GM12878 (cell line): ENCODE measurements at regions not wholly inside any gene's neighbourhood (a gene's known extent, or its start where the extent isn't known, plus 50 kb on each side); places are given as distances from the start of the nearest gene placed in this dataset.

ENCODE experiments used
- ATAC-seq: fragments of 200-7000 bp; cut with Tn5 transposase; 3 replicates; pipeline ENCODE4 v1.9.1; 2020; ENCODE audit warnings: mild to moderate bottlenecking, moderate library complexity
- BruUV-seq: library from RNA; stranded (reverse); fragments of 400-500 nt; replicated peaks from 2 replicates; lab custom pipeline; 2021; lab: Mats Ljungman, UMichigan
- CTCF ChIA-PET: fragments of 300-600 bp; sonication (Branson Sonifier 250); formaldehyde crosslinking; extraction: SDS; loops from one replicate; lab custom pipeline; 2021; ENCODE audit warnings: inconsistent platforms; lab: Yijun Ruan, JAX
- POLR2A ChIA-PET: fragments of 350-600 bp; formaldehyde crosslinking; extraction: SDS; loops from one replicate; lab custom pipeline; 2021; ENCODE audit warnings: inconsistent platforms; lab: Charles Lee
- RAD21 ChIA-PET: fragments of 300-600 bp; sonication (Branson Sonifier 250); formaldehyde crosslinking; loops from one replicate; lab custom pipeline; 2023; ENCODE audit warnings: antibody characterized with exemption; ENCODE audit not compliant: unreplicated experiment; lab: Charles Lee
- SMC1A ChIA-PET: fragments of 300-600 bp; sonication (Branson Sonifier 250); formaldehyde crosslinking; loops from one replicate; lab custom pipeline; 2023; ENCODE audit not compliant: unreplicated experiment, uncharacterized antibody; lab: Charles Lee
- DNase-seq: peaks from one replicate; pipeline ENCODE4 v3.0.0-alpha.2; 2011; ENCODE audit warnings: low read depth, low spot score
- FAIRE-seq: peaks from 3 replicates; lab custom pipeline; 2011; peaks lifted over from hg19 to GRCh38; lab: Jason Lieb, UNC
- H2AFZ ChIP-seq: 2 replicates; pipeline ENCODE4 v1.6.0; 2011; ENCODE audit warnings: low read depth, low read length, control low read depth; ENCODE audit not compliant: control insufficient read depth
- H3K27ac ChIP-seq: 2 replicates; pipeline ENCODE4 v1.5.1; 2011; ENCODE audit warnings: control low read depth; ENCODE audit not compliant: control insufficient read depth, insufficient read depth
- H3K27me3 ChIP-seq, 2 experiments: replicated peaks in 1 of 2; 2 replicates each; pipeline versions ENCODE4 v1.6.0 to v1.6.1; 2011; ENCODE audit warnings: low read length in 1 of 2; ENCODE audit not compliant: control insufficient read depth in 2 of 2, insufficient read depth in 2 of 2
- H3K36me3 ChIP-seq, 2 experiments: 2 replicates each; pipeline ENCODE4 v1.5.1; 2011; ENCODE audit warnings: low read length in 1 of 2; ENCODE audit not compliant: control insufficient read depth in 2 of 2, insufficient read depth in 2 of 2
- H3K4me1 ChIP-seq: 2 replicates; pipeline ENCODE4 v1.6.1; 2011; ENCODE audit warnings: mild to moderate bottlenecking, low read length, moderate library complexity, mixed read lengths; ENCODE audit not compliant: control insufficient read depth, insufficient read depth
- H3K4me2 ChIP-seq: 2 replicates; pipeline ENCODE4 v1.6.0; 2011; ENCODE audit warnings: control low read depth; ENCODE audit not compliant: control insufficient read depth, insufficient read depth
- H3K4me3 ChIP-seq: fragments of 200-600 bp; sonication (generic); 2 replicates; pipeline ENCODE4 v1.5.1; 2016
- H3K79me2 ChIP-seq: 2 replicates; pipeline ENCODE4 v1.6.0; 2011; ENCODE audit warnings: low read length; ENCODE audit not compliant: control insufficient read depth, insufficient read depth
- H3K9ac ChIP-seq: 2 replicates; pipeline ENCODE4 v1.8.0; 2011; ENCODE audit warnings: low read length, control low read depth, mixed read lengths; ENCODE audit not compliant: control insufficient read depth, insufficient read depth
- H3K9me3 ChIP-seq: replicated peaks from 3 replicates; pipeline ENCODE4 v1.5.1; 2011; ENCODE audit warnings: mild to moderate bottlenecking, low read length; ENCODE audit not compliant: control insufficient read depth, insufficient read depth
- H4K20me1 ChIP-seq: 2 replicates; pipeline ENCODE4 v1.6.0; 2011; ENCODE audit not compliant: control insufficient read depth, insufficient read depth
- CHD4 ChIP-seq: fragments of 200-600 bp; sonication (generic); IDR thresholded peaks from 2 replicates; pipeline ENCODE4 v1.6.1; 2016; ENCODE audit warnings: mild to moderate bottlenecking
- EZH2 ChIP-seq: IDR thresholded peaks from 2 replicates; pipeline ENCODE4 v1.6.1; 2012; ENCODE audit warnings: low read depth, mild to moderate bottlenecking, control low read depth, inconsistent platforms, low read length, borderline replicate concordance; ENCODE audit not compliant: control insufficient read depth
- MEF2B ChIP-seq: fragments of 450-650 bp; IDR thresholded peaks from 2 replicates; pipeline ENCODE4 v1.6.1; 2018; ENCODE audit warnings: mild to moderate bottlenecking, moderate library complexity; ENCODE audit not compliant: partially characterized antibody, poor library complexity, severe bottlenecking
- NFYB ChIP-seq: IDR thresholded peaks from 2 replicates; pipeline ENCODE4 v1.6.1; 2011; ENCODE audit warnings: low read depth, mild to moderate bottlenecking, low read length, improper control_type of control experiment, moderate library complexity; ENCODE audit not compliant: insufficient read depth
- RB1 ChIP-seq: fragments of 450-650 bp; formaldehyde crosslinking; IDR thresholded peaks from 2 replicates; pipeline ENCODE4 v1.6.1; 2017; ENCODE audit warnings: mild to moderate bottlenecking, borderline replicate concordance
- RUNX3 ChIP-seq: IDR thresholded peaks from 2 replicates; pipeline ENCODE4 v1.6.1; 2012; ENCODE audit warnings: low read length, inconsistent platforms
- TARDBP ChIP-seq: IDR thresholded peaks from 2 replicates; pipeline ENCODE4 v1.6.1; 2016; ENCODE audit warnings: borderline replicate concordance
- WGBS: methylation state at CpG from one replicate; pipeline ENCODE4 v1.1.6; 2016; ENCODE audit warnings: low lambda C conversion rate; ENCODE audit not compliant: insufficient replicate concordance, insufficient coverage; ENCODE audit errors: missing lambda C conversion rate; 5-methylcytosine and 5-hydroxymethylcytosine counted together
- in situ Hi-C: fragments of 300-500 bp; cut with MboI; formaldehyde crosslinking; loops from 9 replicates; pipeline ENCODE4 v1.14.3; 2018; ENCODE audit warnings: mixed read lengths
- intact Hi-C: fragments of 100-400 bp; cut with micrococcal nuclease; formaldehyde crosslinking; loops from one replicate; pipeline ENCODE4 v1.14.2; 2022; ENCODE audit not compliant: unreplicated experiment
- TF ChIP-seq, protein P1 (sequence below): fragments of 450-650 bp; IDR thresholded peaks from 2 replicates; pipeline ENCODE4 v1.6.1; 2017; ENCODE audit warnings: mild to moderate bottlenecking, low read depth, inconsistent platforms; ENCODE audit not compliant: poor library complexity, severe bottlenecking
- TF ChIP-seq, protein P2 (sequence below): fragments of 450-650 bp; IDR thresholded peaks from 2 replicates; pipeline ENCODE4 v1.6.1; 2017; ENCODE audit warnings: borderline replicate concordance
- TF ChIP-seq, protein P3 (sequence below): fragments of 450-650 bp; IDR thresholded peaks from 2 replicates; pipeline ENCODE4 v1.6.1; 2016; ENCODE audit warnings: mild to moderate bottlenecking, moderate library complexity, borderline replicate concordance
- TF ChIP-seq, protein P4 (sequence below): fragments of 450-650 bp; IDR thresholded peaks from 2 replicates; pipeline ENCODE4 v1.6.1; 2017; ENCODE audit warnings: mild to moderate bottlenecking, moderate library complexity

DNA sequence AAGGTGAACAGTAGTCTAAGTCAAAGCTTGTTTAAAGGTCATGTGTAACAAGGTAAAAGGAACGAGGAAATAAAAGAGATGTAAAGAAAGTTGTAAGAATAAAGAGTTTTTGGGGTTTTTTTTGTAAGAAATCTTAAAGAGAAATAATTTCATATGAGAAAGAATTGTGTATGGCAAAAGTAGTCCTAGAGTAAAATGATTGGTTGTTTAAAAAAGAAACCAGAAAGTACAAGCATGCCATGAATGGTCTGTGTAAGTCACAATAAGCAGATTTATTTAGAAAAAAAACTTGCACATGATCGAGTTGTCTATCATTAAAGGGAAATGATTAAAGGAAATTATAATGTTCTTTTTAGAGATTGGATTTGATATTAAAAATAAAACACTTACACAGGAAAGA, 172.6 kb upstream of the TUSC1 start:
- no peaks in the 10 kb centered on the region for H3K79me2 ChIP-seq
- RAD21 ChIA-PET: no interaction called here
- no peak for DNase-seq
- in situ Hi-C loops (no loop called here), intact Hi-C loops (no loop called here)
- FAIRE-seq: no peak
- no peak overlapping the region for H2AFZ ChIP-seq
- 0% methylated on average over 2 of the region's 2 CpGs for WGBS
- H3K27ac ChIP-seq: no peak overlapping the region
- H3K4me2 ChIP-seq: no peak overlapping the region
- H3K4me1 ChIP-seq: no peaks in the 10 kb centered on the region
- no peak overlapping the region for H3K4me3 ChIP-seq
- no peaks in the 10 kb centered on the region for H3K27me3 ChIP-seq
- no peaks in the 10 kb centered on the region for H4K20me1 ChIP-seq
- POLR2A ChIA-PET: no interaction called here
- CTCF ChIA-PET: no interaction called here
- H3K9ac ChIP-seq: no peak overlapping the region
- BruUV-seq: no TSS peak
- no peaks in the 10 kb centered on the region for H3K9me3 ChIP-seq
- ATAC-seq: no peak
- no peaks in the 10 kb centered on the region for H3K36me3 ChIP-seq
- SMC1A ChIA-PET: no interaction called here
- TF ChIP-seq, protein P1, sequence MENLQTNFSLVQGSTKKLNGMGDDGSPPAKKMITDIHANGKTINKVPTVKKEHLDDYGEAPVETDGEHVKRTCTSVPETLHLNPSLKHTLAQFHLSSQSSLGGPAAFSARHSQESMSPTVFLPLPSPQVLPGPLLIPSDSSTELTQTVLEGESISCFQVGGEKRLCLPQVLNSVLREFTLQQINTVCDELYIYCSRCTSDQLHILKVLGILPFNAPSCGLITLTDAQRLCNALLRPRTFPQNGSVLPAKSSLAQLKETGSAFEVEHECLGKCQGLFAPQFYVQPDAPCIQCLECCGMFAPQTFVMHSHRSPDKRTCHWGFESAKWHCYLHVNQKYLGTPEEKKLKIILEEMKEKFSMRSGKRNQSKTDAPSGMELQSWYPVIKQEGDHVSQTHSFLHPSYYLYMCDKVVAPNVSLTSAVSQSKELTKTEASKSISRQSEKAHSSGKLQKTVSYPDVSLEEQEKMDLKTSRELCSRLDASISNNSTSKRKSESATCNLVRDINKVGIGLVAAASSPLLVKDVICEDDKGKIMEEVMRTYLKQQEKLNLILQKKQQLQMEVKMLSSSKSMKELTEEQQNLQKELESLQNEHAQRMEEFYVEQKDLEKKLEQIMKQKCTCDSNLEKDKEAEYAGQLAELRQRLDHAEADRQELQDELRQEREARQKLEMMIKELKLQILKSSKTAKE: no peak
- TF ChIP-seq EZH2 (no peak), NFYB (no peak), RUNX3 (no peak), MEF2B (no peak), RB1 (no peak), CHD4 (no peak), TARDBP (no peak)
- TF ChIP-seq, protein P2, sequence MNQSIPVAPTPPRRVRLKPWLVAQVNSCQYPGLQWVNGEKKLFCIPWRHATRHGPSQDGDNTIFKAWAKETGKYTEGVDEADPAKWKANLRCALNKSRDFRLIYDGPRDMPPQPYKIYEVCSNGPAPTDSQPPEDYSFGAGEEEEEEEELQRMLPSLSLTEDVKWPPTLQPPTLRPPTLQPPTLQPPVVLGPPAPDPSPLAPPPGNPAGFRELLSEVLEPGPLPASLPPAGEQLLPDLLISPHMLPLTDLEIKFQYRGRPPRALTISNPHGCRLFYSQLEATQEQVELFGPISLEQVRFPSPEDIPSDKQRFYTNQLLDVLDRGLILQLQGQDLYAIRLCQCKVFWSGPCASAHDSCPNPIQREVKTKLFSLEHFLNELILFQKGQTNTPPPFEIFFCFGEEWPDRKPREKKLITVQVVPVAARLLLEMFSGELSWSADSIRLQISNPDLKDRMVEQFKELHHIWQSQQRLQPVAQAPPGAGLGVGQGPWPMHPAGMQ: no peak
- TF ChIP-seq, protein P3, sequence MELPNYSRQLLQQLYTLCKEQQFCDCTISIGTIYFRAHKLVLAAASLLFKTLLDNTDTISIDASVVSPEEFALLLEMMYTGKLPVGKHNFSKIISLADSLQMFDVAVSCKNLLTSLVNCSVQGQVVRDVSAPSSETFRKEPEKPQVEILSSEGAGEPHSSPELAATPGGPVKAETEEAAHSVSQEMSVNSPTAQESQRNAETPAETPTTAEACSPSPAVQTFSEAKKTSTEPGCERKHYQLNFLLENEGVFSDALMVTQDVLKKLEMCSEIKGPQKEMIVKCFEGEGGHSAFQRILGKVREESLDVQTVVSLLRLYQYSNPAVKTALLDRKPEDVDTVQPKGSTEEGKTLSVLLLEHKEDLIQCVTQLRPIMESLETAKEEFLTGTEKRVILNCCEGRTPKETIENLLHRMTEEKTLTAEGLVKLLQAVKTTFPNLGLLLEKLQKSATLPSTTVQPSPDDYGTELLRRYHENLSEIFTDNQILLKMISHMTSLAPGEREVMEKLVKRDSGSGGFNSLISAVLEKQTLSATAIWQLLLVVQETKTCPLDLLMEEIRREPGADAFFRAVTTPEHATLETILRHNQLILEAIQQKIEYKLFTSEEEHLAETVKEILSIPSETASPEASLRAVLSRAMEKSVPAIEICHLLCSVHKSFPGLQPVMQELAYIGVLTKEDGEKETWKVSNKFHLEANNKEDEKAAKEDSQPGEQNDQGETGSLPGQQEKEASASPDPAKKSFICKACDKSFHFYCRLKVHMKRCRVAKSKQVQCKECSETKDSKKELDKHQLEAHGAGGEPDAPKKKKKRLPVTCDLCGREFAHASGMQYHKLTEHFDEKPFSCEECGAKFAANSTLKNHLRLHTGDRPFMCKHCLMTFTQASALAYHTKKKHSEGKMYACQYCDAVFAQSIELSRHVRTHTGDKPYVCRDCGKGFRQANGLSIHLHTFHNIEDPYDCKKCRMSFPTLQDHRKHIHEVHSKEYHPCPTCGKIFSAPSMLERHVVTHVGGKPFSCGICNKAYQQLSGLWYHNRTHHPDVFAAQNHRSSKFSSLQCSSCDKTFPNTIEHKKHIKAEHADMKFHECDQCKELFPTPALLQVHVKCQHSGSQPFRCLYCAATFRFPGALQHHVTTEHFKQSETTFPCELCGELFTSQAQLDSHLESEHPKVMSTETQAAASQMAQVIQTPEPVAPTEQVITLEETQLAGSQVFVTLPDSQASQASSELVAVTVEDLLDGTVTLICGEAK: no peak
- TF ChIP-seq, protein P4, sequence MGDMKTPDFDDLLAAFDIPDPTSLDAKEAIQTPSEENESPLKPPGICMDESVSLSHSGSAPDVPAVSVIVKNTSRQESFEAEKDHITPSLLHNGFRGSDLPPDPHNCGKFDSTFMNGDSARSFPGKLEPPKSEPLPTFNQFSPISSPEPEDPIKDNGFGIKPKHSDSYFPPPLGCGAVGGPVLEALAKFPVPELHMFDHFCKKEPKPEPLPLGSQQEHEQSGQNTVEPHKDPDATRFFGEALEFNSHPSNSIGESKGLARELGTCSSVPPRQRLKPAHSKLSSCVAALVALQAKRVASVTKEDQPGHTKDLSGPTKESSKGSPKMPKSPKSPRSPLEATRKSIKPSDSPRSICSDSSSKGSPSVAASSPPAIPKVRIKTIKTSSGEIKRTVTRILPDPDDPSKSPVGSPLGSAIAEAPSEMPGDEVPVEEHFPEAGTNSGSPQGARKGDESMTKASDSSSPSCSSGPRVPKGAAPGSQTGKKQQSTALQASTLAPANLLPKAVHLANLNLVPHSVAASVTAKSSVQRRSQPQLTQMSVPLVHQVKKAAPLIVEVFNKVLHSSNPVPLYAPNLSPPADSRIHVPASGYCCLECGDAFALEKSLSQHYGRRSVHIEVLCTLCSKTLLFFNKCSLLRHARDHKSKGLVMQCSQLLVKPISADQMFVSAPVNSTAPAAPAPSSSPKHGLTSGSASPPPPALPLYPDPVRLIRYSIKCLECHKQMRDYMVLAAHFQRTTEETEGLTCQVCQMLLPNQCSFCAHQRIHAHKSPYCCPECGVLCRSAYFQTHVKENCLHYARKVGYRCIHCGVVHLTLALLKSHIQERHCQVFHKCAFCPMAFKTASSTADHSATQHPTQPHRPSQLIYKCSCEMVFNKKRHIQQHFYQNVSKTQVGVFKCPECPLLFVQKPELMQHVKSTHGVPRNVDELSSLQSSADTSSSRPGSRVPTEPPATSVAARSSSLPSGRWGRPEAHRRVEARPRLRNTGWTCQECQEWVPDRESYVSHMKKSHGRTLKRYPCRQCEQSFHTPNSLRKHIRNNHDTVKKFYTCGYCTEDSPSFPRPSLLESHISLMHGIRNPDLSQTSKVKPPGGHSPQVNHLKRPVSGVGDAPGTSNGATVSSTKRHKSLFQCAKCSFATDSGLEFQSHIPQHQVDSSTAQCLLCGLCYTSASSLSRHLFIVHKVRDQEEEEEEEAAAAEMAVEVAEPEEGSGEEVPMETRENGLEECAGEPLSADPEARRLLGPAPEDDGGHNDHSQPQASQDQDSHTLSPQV: no peak
